Colonic mucosa (tissue), 4 donors: ENCODE measurements at regions not wholly inside any gene's neighbourhood (a gene's known extent, or its start where the extent isn't known, plus 50 kb on each side); places are given as distances from the start of the nearest gene placed in this dataset.

Source experiments
- DNase-seq: peaks from one replicate; pipeline ENCODE4 v3.0.0-alpha.2; 2020
- H3K27ac ChIP-seq: fragments of 200-600 bp; one replicate; pipeline ENCODE4 v1.8.0; 2021
- H3K27me3 ChIP-seq: fragments of 200-600 bp; one replicate; pipeline ENCODE4 v1.8.0; 2021
- H3K36me3 ChIP-seq: fragments of 200-600 bp; one replicate; pipeline ENCODE4 v1.8.0; 2021
- H3K4me1 ChIP-seq: fragments of 200-600 bp; one replicate; pipeline ENCODE4 v1.8.0; 2021; ENCODE audit warnings: mild to moderate bottlenecking
- H3K4me3 ChIP-seq: fragments of 200-600 bp; one replicate; pipeline ENCODE4 v1.8.0; 2021
- H3K9ac ChIP-seq, 2 donors: one replicate each; pipeline ENCODE4 v1.7.0; 2013; ENCODE audit warnings: control low read depth in 2 of 2, low read depth in 2 of 2, low read length in 2 of 2
- H3K9me3 ChIP-seq: fragments of 200-600 bp; one replicate; pipeline ENCODE4 v1.8.0; 2021
- intact Hi-C: fragments of 100-400 bp; cut with DNase I; formaldehyde crosslinking; loops from one replicate; pipeline ENCODE4 v1.14.1; 2022
- TF ChIP-seq, protein P1 (sequence below): fragments of 200-600 bp; IDR thresholded peaks from one replicate; pipeline ENCODE4 v1.8.0; 2022; ENCODE audit warnings: antibody characterized with exemption, mild to moderate bottlenecking
- donor health status: healthy.
- donor health status: DM: no; HTN: no; CAD: no.
- donor health status: DM: no; HTN: no; CAD: no.

DNA sequence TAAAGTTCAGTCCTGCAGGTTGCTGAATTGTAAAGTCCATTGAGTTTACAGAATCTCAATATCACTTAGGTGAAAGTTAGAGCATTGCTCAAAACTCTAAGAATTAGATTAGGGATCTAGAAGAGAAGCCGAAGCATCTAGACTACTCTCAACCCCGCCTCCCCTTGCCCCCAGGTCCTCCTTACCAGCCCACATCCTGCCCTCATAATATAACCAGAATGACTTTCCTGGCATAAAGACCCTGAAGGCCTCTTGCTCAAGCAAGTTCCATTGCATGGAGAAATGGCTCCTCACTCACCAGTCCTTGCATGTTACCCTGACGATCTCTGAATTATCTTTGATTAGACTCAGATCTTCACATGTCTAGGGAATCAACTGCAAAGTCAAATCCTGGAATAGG, 78.8 kb downstream of the SPATA31C2 start:
- Histone ChIP-seq H3K27ac (no peak overlapping the region), H3K36me3 (no peaks in the 10 kb centered on the region), H3K4me3 (no peak overlapping the region), H3K4me1 (no peaks in the 10 kb centered on the region), H3K9ac (no peak overlapping the region), H3K9me3 (no peaks in the 10 kb centered on the region), H3K27me3 (no peaks in the 10 kb centered on the region)
- intact Hi-C loops = no loop called here
- DNase-seq = no peak
- TF ChIP-seq, protein P1, sequence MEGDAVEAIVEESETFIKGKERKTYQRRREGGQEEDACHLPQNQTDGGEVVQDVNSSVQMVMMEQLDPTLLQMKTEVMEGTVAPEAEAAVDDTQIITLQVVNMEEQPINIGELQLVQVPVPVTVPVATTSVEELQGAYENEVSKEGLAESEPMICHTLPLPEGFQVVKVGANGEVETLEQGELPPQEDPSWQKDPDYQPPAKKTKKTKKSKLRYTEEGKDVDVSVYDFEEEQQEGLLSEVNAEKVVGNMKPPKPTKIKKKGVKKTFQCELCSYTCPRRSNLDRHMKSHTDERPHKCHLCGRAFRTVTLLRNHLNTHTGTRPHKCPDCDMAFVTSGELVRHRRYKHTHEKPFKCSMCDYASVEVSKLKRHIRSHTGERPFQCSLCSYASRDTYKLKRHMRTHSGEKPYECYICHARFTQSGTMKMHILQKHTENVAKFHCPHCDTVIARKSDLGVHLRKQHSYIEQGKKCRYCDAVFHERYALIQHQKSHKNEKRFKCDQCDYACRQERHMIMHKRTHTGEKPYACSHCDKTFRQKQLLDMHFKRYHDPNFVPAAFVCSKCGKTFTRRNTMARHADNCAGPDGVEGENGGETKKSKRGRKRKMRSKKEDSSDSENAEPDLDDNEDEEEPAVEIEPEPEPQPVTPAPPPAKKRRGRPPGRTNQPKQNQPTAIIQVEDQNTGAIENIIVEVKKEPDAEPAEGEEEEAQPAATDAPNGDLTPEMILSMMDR = no peak

DNA sequence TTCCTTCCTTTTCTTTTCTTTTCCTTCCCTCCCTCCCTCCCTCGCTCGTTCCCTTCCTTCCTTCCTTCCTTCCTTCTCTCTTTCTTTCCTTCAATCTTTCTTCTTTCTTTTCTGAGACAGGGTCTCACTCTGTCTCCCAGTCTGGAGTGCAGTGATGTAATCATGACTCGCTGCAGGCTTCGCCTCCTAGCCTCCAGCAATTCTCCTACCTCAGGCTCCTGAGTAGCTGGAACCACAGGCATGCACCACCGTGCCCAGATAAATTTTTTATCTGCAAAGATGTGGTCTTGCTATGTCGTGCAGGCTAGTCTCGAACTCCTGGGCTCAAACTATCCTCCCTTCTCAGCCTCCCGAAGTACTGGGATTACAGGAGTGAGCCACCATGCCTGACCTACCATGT, 81.4 kb downstream of the SPATA31C2 start:
- intact Hi-C loops = no loop called here
- no peaks in the 10 kb centered on the region for H3K36me3 ChIP-seq
- H3K9ac ChIP-seq = no peak overlapping the region
- no peaks in the 10 kb centered on the region for H3K9me3 ChIP-seq
- no peak overlapping the region for H3K27ac ChIP-seq
- no peaks in the 10 kb centered on the region for H3K4me1 ChIP-seq
- H3K27me3 ChIP-seq = no peaks in the 10 kb centered on the region
- no peak for DNase-seq
- no peak overlapping the region for H3K4me3 ChIP-seq
- TF ChIP-seq, protein P1 = no peak

DNA sequence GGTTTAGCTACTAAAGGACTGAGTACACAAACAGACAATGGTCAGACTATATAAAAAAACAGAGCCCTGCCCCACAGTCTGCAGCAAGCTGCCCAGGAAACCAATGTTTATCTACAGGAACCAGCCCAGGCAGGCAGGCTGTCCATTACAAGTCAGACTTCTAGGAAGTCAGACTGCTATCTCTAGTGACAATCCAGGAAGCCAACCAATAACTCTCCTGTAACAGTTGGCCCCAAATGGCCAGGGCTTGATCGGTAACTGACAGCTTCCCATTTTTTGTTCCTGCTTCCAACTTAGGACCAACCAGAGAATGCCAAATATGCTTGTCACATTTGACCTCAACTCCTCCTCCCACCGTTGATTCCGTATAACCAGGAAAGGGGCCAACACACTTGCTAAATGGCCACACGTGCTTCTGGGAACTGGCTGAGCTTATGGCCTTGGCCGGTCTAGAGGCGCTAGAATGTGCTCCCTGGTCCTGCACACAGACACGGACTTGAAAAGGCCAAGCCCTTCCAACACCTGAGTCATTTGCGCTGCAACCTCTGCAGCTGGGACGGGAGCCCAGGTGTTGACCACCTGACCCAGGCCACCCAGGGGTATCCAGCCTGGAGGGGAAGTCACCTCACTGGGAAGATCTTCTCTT, 79.6 kb upstream of the CDK20 start:
- Histone ChIP-seq H3K27ac (no peak overlapping the region), H3K9ac (no peak overlapping the region), H3K36me3 (no peaks in the 10 kb centered on the region), H3K4me1 (no peaks in the 10 kb centered on the region), H3K27me3 (no peaks in the 10 kb centered on the region), H3K9me3 (no peaks in the 10 kb centered on the region), H3K4me3 (no peak overlapping the region)
- DNase-seq = no peak
- TF ChIP-seq, protein P1 = no peak
- intact Hi-C loops = no loop called here

DNA sequence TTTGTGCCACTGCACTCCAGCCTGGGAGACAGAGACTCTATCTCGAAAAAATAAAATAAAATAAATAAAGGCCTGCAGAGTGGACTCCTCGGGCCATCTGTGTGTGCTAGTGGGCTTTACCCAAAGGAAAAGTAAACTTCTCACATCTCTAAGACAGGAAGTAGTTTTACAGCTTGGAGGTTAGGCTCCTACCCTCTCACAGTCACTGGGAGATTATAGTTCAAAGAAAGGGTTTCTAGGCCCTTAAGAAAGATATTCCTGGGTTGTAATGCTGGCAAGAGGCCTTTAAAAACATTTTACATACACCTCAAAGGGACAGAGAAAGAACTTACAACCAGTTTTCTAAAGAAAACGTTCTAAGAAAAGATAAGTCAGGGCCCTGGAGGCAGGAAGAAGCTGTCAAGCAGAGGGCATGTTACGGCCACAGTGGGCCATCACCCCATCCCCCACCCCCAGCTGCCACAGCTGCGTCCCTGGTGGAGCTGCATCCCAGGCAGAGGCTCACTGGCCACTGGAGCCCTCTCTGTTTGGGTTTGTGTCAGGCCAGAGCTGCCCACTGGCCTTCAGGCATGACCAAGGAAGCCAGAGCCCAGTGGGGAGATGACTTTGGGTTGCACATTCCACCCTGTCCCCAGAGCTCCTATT, 78.1 kb upstream of the CDK20 start:
- Histone ChIP-seq H3K9ac (no peak overlapping the region), H3K4me3 (no peak overlapping the region), H3K9me3 (no peaks in the 10 kb centered on the region), H3K4me1 (no peaks in the 10 kb centered on the region), H3K36me3 (no peaks in the 10 kb centered on the region), H3K27me3 (no peaks in the 10 kb centered on the region), H3K27ac (no peak overlapping the region)
- intact Hi-C loops = no loop called here
- no peak for DNase-seq
- TF ChIP-seq, protein P1 = no peak

DNA sequence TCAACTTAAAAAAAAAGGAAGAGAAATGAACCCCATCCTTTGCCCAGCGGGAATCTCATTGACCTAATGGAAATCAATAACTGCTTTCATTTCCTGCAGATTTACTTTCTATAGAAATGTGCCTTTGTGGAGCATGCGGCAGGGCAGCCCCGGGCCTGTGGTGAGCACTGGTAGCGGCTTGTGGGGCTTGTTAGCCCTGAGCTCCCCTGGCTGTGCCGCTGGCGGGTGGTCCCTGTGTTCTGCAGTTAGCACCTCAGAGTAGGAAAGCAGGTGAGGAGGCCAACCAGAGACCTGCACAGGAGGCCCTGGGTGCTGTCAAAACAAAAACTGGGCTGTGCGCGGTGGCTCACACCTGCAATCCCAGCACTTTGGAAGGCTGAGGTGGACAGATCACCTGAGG, 76.8 kb upstream of the CDK20 start:
- Histone ChIP-seq H3K27me3 (no peaks in the 10 kb centered on the region), H3K9ac (no peak overlapping the region), H3K36me3 (no peaks in the 10 kb centered on the region), H3K9me3 (no peaks in the 10 kb centered on the region), H3K4me1 (no peaks in the 10 kb centered on the region), H3K27ac (no peak overlapping the region), H3K4me3 (no peak overlapping the region)
- intact Hi-C loops = no loop called here
- DNase-seq = no peak
- TF ChIP-seq, protein P1 = no peak
